H1 (cell line): ENCODE measurements at regions not wholly inside any gene's neighbourhood (a gene's known extent, or its start where the extent isn't known, plus 50 kb on each side); places are given as distances from the start of the nearest gene placed in this dataset.

Experiments
- BCL11A ChIP-seq, 2 experiments: IDR thresholded peaks; one replicate each; pipeline ENCODE4 v1.6.1; 2011; ENCODE audit warnings: low read depth in 2 of 2, low read length in 2 of 2, mild to moderate bottlenecking in 2 of 2
- CHD7 ChIP-seq: fragments of 300-600 bp; sonication (generic); IDR thresholded peaks from 2 replicates; pipeline ENCODE4 v1.7.1; 2012; ENCODE audit warnings: low read length, moderate library complexity, mild to moderate bottlenecking, inconsistent platforms; ENCODE audit not compliant: insufficient replicate concordance
- FOSL1 ChIP-seq: IDR thresholded peaks from 2 replicates; pipeline ENCODE4 v1.6.1; 2011; ENCODE audit warnings: mild to moderate bottlenecking, low read depth, low read length, moderate library complexity; ENCODE audit not compliant: insufficient read depth
- POLR2A ChIP-seq, 2 experiments: IDR thresholded peaks; 1 replicate in 1 of 2; 2 replicates in 1 of 2; pipeline ENCODE4 v1.6.1; 2011; ENCODE audit warnings: low read depth in 2 of 2, low read length in 2 of 2, mild to moderate bottlenecking in 2 of 2; ENCODE audit errors: control extremely low read depth in 1 of 2
- POLR2AphosphoS5 ChIP-seq: IDR thresholded peaks from 2 replicates; pipeline ENCODE4 v1.6.1; 2011; ENCODE audit warnings: low read depth, low read length
- SIX5 ChIP-seq: IDR thresholded peaks from 2 replicates; pipeline ENCODE4 v1.6.1; 2011; ENCODE audit warnings: mild to moderate bottlenecking, low read depth, low read length
- YY1 ChIP-seq: IDR thresholded peaks from 2 replicates; pipeline ENCODE4 v1.6.1; 2011; ENCODE audit warnings: low read depth, mild to moderate bottlenecking, low read length

GRCh38 chr7:153509768-153510167 is 542.4 kb upstream of the DPP6 start (continued):
- no peak for TF ChIP-seq CHD7
- no peak for TF ChIP-seq YY1
- TF ChIP-seq POLR2A (IDR thresholded peaks at IDR 0.05; ENCODE audit: control extremely low read depth in 1 of 2, low read depth in 2 of 2, low read length in 2 of 2): no peak
- no peak for TF ChIP-seq POLR2AphosphoS5
- no peak for TF ChIP-seq BCL11A (IDR thresholded peaks at IDR 0.05; ENCODE audit: low read depth in 2 of 2, low read length in 2 of 2)
- no peak for TF ChIP-seq FOSL1
- TF ChIP-seq SIX5: no peak
